MM.1S (cell line): ENCODE measurements at regions not wholly inside any gene's neighbourhood (a gene's known extent, or its start where the extent isn't known, plus 50 kb on each side); places are given as distances from the start of the nearest gene placed in this dataset.

Experiments used
- DNase-seq: peaks from one replicate; pipeline ENCODE4 v3.0.0-alpha.2; 2015
- H2AFZ ChIP-seq: fragments of 300-600 bp; sonication (generic); 2 replicates; pipeline ENCODE4 v1.6.0; 2016; ENCODE audit warnings: antibody characterized with exemption, low read length
- H3F3A ChIP-seq: fragments of 300-600 bp; sonication (generic); 2 replicates; pipeline ENCODE4 v1.6.1; 2016; ENCODE audit warnings: mild to moderate bottlenecking, antibody characterized with exemption, low read length, moderate library complexity, mixed read lengths; ENCODE audit not compliant: insufficient read depth
- H3K27ac ChIP-seq: fragments of 300-600 bp; sonication (generic); 2 replicates; pipeline ENCODE4 v1.5.1; 2016; ENCODE audit warnings: mild to moderate bottlenecking, low read length
- H3K27me3 ChIP-seq: fragments of 300-600 bp; sonication (generic); replicated peaks from 2 replicates; pipeline ENCODE4 v1.6.0; 2016; ENCODE audit warnings: low read length; ENCODE audit not compliant: insufficient read depth
- H3K36me3 ChIP-seq: fragments of 300-600 bp; sonication (generic); replicated peaks from 2 replicates; pipeline ENCODE4 v1.6.1; 2016; ENCODE audit warnings: mild to moderate bottlenecking, low read length, mixed read lengths; ENCODE audit not compliant: insufficient read depth
- H3K4me1 ChIP-seq: fragments of 300-600 bp; sonication (generic); 2 replicates; pipeline ENCODE4 v1.6.1; 2016; ENCODE audit warnings: low read length, mixed read lengths
- H3K4me2 ChIP-seq: fragments of 300-600 bp; sonication (generic); 2 replicates; pipeline ENCODE4 v1.6.0; 2016; ENCODE audit warnings: low read depth, low read length
- H3K4me3 ChIP-seq: fragments of 300-600 bp; sonication (generic); 2 replicates; pipeline ENCODE4 v1.5.1; 2016; ENCODE audit warnings: low read length, mixed read lengths
- H3K79me2 ChIP-seq: fragments of 300-600 bp; sonication (generic); 2 replicates; pipeline ENCODE4 v1.6.1; 2016; ENCODE audit warnings: mixed run types, low read length, mixed read lengths
- H3K9ac ChIP-seq: fragments of 300-600 bp; sonication (generic); 2 replicates; pipeline ENCODE4 v1.6.1; 2016; ENCODE audit warnings: low read length, mixed read lengths
- H3K9me2 ChIP-seq: fragments of 300-600 bp; sonication (generic); replicated peaks from 2 replicates; pipeline ENCODE4 v1.6.1; 2016; ENCODE audit warnings: mild to moderate bottlenecking, low read length, mixed read lengths; ENCODE audit not compliant: insufficient read depth
- H3K9me3 ChIP-seq: fragments of 300-600 bp; sonication (generic); replicated peaks from 2 replicates; pipeline ENCODE4 v1.6.1; 2016; ENCODE audit warnings: mild to moderate bottlenecking, low read length, mixed read lengths; ENCODE audit not compliant: insufficient read depth
- H4K20me1 ChIP-seq: fragments of 300-600 bp; sonication (generic); 2 replicates; pipeline ENCODE4 v1.6.1; 2016; ENCODE audit warnings: mild to moderate bottlenecking, low read length, moderate library complexity, mixed read lengths; ENCODE audit not compliant: insufficient read depth
- CTCF ChIP-seq: fragments of 300-600 bp; sonication (generic); IDR thresholded peaks from 2 replicates; pipeline ENCODE4 v1.5.1; 2016; ENCODE audit warnings: antibody characterized with exemption, low read length, mixed read lengths
- EZH2 ChIP-seq: fragments of 300-600 bp; sonication (generic); optimal IDR thresholded peaks from 2 replicates; pipeline ENCODE3; 2017; ENCODE audit warnings: low read depth, mild to moderate bottlenecking, antibody characterized with exemption, low read length, mixed read lengths
- EZH2phosphoT487 ChIP-seq: fragments of 300-600 bp; sonication (generic); IDR thresholded peaks from 2 replicates; pipeline ENCODE4 v1.6.1; 2018; ENCODE audit warnings: antibody characterized with exemption, low read length

- no peaks in the 10 kb centered on the region for H3K9me2 ChIP-seq
- no peak for TF ChIP-seq EZH2phosphoT487
- TF ChIP-seq CTCF: no peak
- TF ChIP-seq EZH2: no peak
Observed at GRCh38 chr1:221431961-221432360, 309.9 kb downstream of the DUSP10 start.

GRCh38 chr1:221435504-221435904 lies 306.4 kb downstream of the DUSP10 start:
- Histone ChIP-seq H3K9me2 (no peaks in the 10 kb centered on the region), H4K20me1 (no peaks in the 10 kb centered on the region), H3K4me3 (peak overlapping the region; percentile 3; the same call in 1 of the 2 replicates), H3K4me1 (peaks cover 8% of the 10 kb centered on the region), H2AFZ (peak overlapping the region; percentile 15), H3F3A (peaks cover 8% of the 10 kb centered on the region), H3K4me2 (peak overlapping the region; percentile 69), H3K9ac (no peak overlapping the region), H3K36me3 (no peaks in the 10 kb centered on the region), H3K79me2 (no peaks in the 10 kb centered on the region), H3K27me3 (no peaks in the 10 kb centered on the region), H3K27ac (peak overlapping the region; percentile 30; the same call in 1 of the 2 replicates), H3K9me3 (no peaks in the 10 kb centered on the region)
- peak; percentile 77 for DNase-seq
- TF ChIP-seq CTCF: peak; percentile 99
- TF ChIP-seq EZH2: no peak

More at GRCh38 chr1:221431961-221432360, 309.9 kb downstream of the DUSP10 start:
- Histone ChIP-seq H3K9ac (no peak overlapping the region), H3K9me3 (no peaks in the 10 kb centered on the region), H2AFZ (no peak overlapping the region), H3K4me3 (no peak overlapping the region), H3F3A (peaks cover 8% of the 10 kb centered on the region), H3K27me3 (no peaks in the 10 kb centered on the region), H3K4me2 (no peak overlapping the region), H3K27ac (no peak overlapping the region), H3K36me3 (no peaks in the 10 kb centered on the region), H4K20me1 (no peaks in the 10 kb centered on the region), H3K4me1 (peaks cover 8% of the 10 kb centered on the region), H3K79me2 (no peaks in the 10 kb centered on the region)
- no peak for DNase-seq

GRCh38 chr1:221437171-221437570 lies 304.7 kb downstream of the DUSP10 start:
- H3K27ac ChIP-seq: no peak overlapping the region
- H4K20me1 ChIP-seq: no peaks in the 10 kb centered on the region
- H3K4me2 ChIP-seq: no peak overlapping the region
- no peak overlapping the region for H3K9ac ChIP-seq
- TF ChIP-seq EZH2: no peak
- no peak for TF ChIP-seq CTCF
- no peak for TF ChIP-seq EZH2phosphoT487
- H3K4me3 ChIP-seq: no peak overlapping the region
- H3K79me2 ChIP-seq: no peaks in the 10 kb centered on the region
- no peak overlapping the region for H2AFZ ChIP-seq
- DNase-seq: no peak
- no peaks in the 10 kb centered on the region for H3K9me3 ChIP-seq
- H3K27me3 ChIP-seq: no peaks in the 10 kb centered on the region
- peaks cover 8% of the 10 kb centered on the region for H3K4me1 ChIP-seq
- no peaks in the 10 kb centered on the region for H3K36me3 ChIP-seq
- no peaks in the 10 kb centered on the region for H3K9me2 ChIP-seq
- H3F3A ChIP-seq: peaks cover 8% of the 10 kb centered on the region
